Fibroblast of skin of scalp (primary cell): ENCODE measurements at regions not wholly inside any gene's neighbourhood (a gene's known extent, or its start where the extent isn't known, plus 50 kb on each side); places are given as distances from the start of the nearest gene placed in this dataset.

Experiments used
- DNase-seq: peaks from one replicate; pipeline ENCODE4 v3.0.0-alpha.2; 2013

GRCh38 chr2:138106606-138107005 lies 142.3 kb downstream of the HNMT start:
- DNase-seq = no peak

DNA sequence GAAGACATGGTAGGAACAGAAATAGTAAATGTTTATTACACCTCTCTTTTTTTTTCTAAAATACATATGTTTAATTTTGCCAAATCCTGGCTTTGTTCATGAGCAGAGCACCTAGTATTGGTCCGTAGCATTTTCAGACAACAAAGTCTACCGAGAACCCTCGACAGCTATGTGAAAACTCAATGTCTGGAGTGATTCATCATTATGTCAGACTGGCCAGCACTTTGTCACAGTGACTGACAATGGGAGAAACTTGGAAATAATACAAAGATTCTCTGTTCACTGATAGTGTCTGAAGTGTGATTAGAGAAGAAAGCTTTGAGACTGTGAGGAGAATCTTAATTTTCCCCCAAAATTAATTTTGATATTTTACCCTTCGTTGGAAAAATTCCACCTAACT lies 143.0 kb downstream of the HNMT start:
- no peak for DNase-seq

- no peak for DNase-seq
Observed at GRCh38 chr2:138110453-138111083, 146.3 kb downstream of the HNMT start.

- no peak for DNase-seq
Observed at GRCh38 chr2:138112536-138112935, 148.3 kb downstream of the HNMT start.

- DNase-seq = peak; percentile 7
Observed at GRCh38 chr2:138113871-138114525, 149.7 kb downstream of the HNMT start.

DNA sequence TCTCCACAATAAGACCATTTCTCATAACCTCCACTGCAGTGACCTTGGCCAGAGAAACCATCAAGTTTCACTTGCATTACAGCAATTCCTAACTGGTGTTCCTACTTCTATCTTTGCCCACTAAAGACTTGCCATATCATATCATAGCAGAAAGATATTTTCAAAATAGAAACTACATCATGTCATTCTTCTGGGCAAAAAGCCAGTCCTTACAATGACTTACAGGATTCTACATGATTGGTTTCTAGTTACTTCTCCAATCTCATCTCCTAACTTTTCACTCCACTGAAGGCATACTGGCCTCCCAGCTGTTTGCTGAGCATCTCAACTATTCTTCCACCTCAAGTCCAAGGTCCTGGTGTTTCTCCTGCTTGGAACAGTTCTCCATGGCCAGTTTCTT lies 151.4 kb downstream of the HNMT start:
- peak; percentile 21 for DNase-seq

GRCh38 chr2:138116456-138116855 lies 152.2 kb downstream of the HNMT start:
- no peak for DNase-seq

DNA sequence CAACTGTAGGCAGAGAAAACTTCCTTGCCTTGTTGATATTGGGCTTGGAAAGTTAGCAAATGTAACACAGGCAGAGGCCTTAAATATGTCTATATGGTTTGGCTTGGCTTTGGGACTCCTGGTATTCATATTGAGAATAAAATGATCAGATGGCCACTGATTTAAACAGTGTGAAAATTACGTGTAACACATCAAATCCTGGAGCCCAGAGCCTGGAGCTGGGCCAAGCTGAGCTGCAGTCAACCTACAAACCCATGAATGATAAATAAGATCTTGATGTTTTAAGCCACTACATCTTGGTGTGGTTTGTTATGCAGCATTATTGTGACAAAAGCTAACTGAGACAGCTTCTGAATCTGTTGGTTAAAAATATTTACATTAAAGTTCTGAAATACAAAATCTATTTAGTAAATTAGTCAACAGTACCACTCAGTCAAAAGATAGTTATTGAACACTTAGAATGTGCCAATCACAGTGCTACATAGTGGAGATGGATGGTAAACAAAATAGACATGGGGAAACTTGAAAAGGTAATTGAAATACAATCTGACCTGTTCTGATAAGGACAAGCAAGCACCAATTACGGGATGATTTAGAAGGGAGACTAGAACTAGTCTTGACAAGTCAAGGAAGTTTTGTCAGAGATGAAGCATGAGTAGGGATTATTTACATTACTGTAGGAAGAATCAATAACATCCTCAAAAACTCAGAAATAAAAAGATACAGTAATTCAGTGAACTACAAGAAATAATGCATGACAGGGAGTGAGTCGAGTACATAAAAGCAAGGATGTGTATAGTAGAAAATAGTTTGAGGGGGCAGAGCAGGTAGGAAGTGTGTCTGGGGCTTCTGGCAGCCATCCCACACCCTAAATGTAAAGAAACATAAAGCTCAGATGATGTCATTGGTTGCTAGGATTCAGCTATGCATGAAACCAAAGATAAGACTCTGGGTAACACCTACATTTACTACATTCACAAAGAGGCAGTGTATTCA lies 157.7 kb downstream of the HNMT start:
- no peak for DNase-seq

DNA sequence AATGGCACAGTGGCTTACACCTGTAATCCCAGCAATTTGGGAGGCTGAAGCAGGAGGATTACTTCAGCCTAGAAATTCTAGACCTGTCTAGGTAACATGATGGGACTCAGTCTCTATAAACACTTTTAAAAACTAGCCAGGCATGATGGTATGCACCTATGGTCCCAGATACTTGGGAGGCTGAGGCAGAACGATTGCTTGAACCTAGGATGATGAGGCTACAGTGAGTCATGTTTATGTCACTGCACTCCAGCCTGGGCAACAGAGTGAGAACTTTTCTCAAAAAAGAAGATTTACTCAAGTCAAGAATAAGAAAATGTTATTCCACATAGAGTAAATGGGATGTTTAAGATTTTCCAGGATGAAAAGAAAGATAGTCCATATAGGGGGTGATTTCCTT lies 158.6 kb downstream of the HNMT start:
- DNase-seq = no peak

DNA sequence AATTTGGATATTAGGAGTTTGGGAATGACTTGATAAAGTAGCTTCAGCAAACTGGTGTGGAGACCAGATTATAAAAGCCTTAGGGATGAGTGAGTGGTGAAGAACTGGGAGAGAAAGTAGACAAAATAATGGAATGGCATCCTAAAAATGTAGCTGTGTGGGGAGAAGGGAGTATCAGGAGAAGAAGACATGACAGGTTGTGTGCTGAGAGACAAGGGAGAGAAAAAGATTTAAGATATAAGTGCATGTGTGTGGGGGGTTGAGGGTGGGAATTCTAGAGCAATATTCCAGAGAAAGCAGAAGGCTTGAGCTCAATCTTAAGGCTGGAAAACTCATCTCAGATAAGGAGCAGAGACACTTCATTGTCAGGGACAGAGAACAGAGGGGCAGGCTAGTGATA lies 159.5 kb downstream of the HNMT start:
- no peak for DNase-seq

- no peak for DNase-seq
Observed at GRCh38 chr2:138124521-138124920, 160.2 kb downstream of the HNMT start.

DNA sequence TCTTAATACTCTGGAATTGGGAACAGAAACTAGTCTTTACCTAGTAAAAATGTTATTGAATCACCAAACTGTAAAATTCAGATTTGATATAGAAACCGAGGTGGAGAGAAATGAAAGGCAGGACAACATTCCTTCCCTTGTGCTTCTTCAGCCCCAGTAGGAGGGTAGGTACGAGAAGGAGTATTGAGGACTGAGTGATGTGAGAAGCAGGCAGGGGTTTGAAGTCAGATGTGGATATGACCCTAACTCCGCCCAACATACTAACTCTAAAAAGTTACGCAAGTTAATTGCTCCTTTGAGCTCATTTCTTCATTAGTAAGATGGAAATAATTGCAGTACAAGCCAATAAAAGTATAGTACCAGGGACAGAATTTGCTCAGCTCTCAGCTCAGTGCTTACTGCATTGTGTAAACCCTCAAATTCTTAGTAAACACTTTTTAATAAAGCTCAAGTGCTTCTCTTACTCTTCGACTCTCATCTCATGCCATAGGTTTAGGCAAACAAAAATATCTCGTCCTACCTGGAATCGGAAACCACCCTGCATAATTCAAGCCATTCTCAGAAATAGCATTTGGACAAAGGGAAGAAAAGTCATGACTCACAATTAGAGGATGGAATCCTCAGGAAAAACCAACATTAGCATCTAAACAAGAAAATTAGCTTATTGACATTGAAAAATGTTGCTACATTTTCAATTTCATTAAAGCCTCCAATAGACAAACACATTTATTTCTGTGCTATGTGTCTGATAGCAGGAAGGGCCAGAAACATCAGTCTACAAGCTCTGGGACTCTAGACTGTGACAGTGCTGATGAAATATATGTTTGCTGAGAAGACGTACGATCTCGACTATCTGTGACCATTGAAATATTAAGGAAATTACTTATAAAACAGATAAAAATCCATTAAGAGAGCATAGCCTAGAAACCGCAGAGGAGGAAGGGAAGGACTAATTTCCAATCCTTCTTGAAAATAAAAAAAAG lies 161.3 kb downstream of the HNMT start:
- DNase-seq = no peak

DNA sequence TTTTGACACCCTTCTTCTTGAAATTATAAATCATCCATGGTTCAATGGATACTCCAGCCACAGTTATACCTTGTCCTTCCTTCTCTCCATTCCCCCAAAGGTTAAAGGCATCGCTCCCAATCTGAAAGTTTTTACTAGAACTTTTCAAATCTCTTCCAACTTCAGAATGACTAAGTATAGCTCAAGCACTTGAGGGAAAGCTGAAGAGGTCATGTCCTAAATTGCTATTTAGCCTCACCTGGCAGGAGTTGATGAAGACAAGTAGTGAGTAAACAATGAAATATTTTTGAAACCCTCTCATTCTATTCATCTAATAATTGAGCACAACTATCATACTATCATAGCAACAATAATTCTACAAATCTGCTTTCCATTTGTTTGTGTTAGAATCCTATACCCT lies 167.8 kb downstream of the HNMT start:
- no peak for DNase-seq

GRCh38 chr2:138137949-138138348 lies 173.7 kb downstream of the HNMT start:
- no peak for DNase-seq

- no peak for DNase-seq
Observed at GRCh38 chr2:138147796-138148195, 183.5 kb downstream of the HNMT start.

DNA sequence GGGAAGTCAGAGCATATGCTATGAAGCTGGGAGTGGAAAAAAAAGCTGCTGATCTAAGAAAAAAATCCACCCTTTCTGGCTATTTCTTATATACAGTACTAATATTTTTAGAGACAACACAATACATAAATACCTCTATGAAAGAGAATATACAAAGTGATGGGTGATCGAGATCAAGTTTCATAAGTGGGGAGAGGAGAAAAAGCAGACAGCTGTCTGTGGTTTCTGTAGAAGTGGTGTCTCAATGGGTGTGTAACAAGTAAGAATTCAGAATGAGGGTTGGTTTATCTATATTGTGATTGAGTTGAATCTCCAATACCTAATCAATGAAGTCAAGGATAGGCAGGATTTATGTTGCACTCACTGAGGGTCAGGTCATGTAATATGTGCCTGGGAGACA lies 191.0 kb downstream of the HNMT start:
- no peak for DNase-seq

GRCh38 chr2:138157372-138157771 lies 193.1 kb downstream of the HNMT start:
- DNase-seq = no peak

GRCh38 chr2:138170485-138170884 lies 206.2 kb downstream of the HNMT start:
- no peak for DNase-seq

GRCh38 chr2:138171244-138171643 lies 207.0 kb downstream of the HNMT start:
- no peak for DNase-seq

DNA sequence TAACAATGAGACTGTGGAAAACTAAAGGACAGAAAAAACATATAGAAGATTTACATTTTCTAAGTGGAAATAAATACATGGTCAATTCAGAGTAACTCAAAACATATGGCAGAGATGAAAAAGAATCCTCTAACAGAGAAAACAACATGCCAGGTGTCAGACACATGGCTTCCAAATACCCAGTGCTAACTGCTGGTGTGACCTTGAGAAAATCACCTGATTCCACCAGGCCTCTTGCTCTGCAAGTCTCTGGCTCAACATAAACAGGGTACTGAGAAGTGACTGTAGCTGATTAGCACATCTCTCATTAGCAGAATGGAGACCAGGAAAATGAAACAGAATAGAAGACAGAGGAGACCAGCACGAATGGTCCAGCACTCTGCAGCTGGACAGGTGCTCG lies 210.8 kb downstream of the HNMT start:
- no peak for DNase-seq

GRCh38 chr2:138176862-138177439 lies 212.7 kb downstream of the HNMT start:
- no peak for DNase-seq

GRCh38 chr2:138177693-138178092 lies 213.4 kb downstream of the HNMT start:
- no peak for DNase-seq
